A549 (cell line): ENCODE measurements at regions not wholly inside any gene's neighbourhood (a gene's known extent, or its start where the extent isn't known, plus 50 kb on each side); places are given as distances from the start of the nearest gene placed in this dataset.

ENCODE experiments used
- CTCF ChIP-seq: fragments of >200 bp; sonication (Bioruptor Twin); formaldehyde crosslinking; IDR thresholded peaks from 3 replicates; pipeline ENCODE4 v1.5.1; 2016
- EP300 ChIP-seq, 2 experiments: fragments of >200 bp; sonication (Bioruptor Twin); formaldehyde crosslinking; IDR thresholded peaks; 2 replicates in 1 of 2; 3 replicates in 1 of 2; pipeline ENCODE4 v1.6.1; 2016 to 2017
- ESRRA ChIP-seq: fragments of 150-350 bp; IDR thresholded peaks from 2 replicates; pipeline ENCODE4 v1.6.1; 2014; ENCODE audit warnings: mild to moderate bottlenecking, low read length, borderline replicate concordance
- JUNB ChIP-seq: fragments of >200 bp; sonication (Bioruptor Twin); formaldehyde crosslinking; IDR thresholded peaks from 2 replicates; pipeline ENCODE4 v1.6.1; 2016
- KDM5A ChIP-seq: fragments of 200-600 bp; sonication (generic); IDR thresholded peaks from 2 replicates; pipeline ENCODE4 v1.6.1; 2016; ENCODE audit warnings: antibody characterized with exemption, mild to moderate bottlenecking
- MAFK ChIP-seq: fragments of 450-650 bp; IDR thresholded peaks from 2 replicates; pipeline ENCODE4 v1.6.1; 2014; ENCODE audit not compliant: partially characterized antibody
- POLR2A ChIP-seq: IDR thresholded peaks from 2 replicates; pipeline ENCODE4 v1.6.1; 2012; ENCODE audit warnings: mild to moderate bottlenecking, low read length
- RFX5 ChIP-seq: fragments of 450-650 bp; IDR thresholded peaks from 2 replicates; pipeline ENCODE4 v1.7.1; 2014; ENCODE audit warnings: antibody characterized with exemption, mild to moderate bottlenecking, moderate library complexity
- SMC3 ChIP-seq: fragments of >200 bp; sonication (Bioruptor Twin); formaldehyde crosslinking; IDR thresholded peaks from 3 replicates; pipeline ENCODE4 v1.6.1; 2018; ENCODE audit warnings: inconsistent platforms
- ZSCAN20 ChIP-seq: fragments of 250-450 bp; sonication (Bioruptor Pico); IDR thresholded peaks from 2 replicates; pipeline ENCODE4 v1.8.0; 2022; ENCODE audit warnings: mild to moderate bottlenecking, moderate library complexity
- TF ChIP-seq, protein P1 (sequence below): IDR thresholded peaks from 2 replicates; pipeline ENCODE4 v1.6.1; 2012
- TF ChIP-seq, protein P2 (sequence below): fragments of 250-450 bp; sonication (Bioruptor Pico); IDR thresholded peaks from 2 replicates; pipeline ENCODE4 v1.5.0; 2021; ENCODE audit warnings: mild to moderate bottlenecking, moderate library complexity, borderline replicate concordance

GRCh38 chr12:25855716-25856115, 102.8 kb upstream of the RASSF8 start:
- TF ChIP-seq CTCF, result no peak
- no peak for TF ChIP-seq POLR2A
- no peak for TF ChIP-seq EP300 (IDR thresholded peaks at IDR 0.05)
- no peak for TF ChIP-seq RFX5
- no peak for TF ChIP-seq MAFK
- TF ChIP-seq, protein P1, sequence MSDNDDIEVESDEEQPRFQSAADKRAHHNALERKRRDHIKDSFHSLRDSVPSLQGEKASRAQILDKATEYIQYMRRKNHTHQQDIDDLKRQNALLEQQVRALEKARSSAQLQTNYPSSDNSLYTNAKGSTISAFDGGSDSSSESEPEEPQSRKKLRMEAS, result no peak
- TF ChIP-seq SMC3, result no peak
- no peak for TF ChIP-seq JUNB
- TF ChIP-seq ESRRA, result no peak
- TF ChIP-seq KDM5A, result no peak
- TF ChIP-seq, protein P2, sequence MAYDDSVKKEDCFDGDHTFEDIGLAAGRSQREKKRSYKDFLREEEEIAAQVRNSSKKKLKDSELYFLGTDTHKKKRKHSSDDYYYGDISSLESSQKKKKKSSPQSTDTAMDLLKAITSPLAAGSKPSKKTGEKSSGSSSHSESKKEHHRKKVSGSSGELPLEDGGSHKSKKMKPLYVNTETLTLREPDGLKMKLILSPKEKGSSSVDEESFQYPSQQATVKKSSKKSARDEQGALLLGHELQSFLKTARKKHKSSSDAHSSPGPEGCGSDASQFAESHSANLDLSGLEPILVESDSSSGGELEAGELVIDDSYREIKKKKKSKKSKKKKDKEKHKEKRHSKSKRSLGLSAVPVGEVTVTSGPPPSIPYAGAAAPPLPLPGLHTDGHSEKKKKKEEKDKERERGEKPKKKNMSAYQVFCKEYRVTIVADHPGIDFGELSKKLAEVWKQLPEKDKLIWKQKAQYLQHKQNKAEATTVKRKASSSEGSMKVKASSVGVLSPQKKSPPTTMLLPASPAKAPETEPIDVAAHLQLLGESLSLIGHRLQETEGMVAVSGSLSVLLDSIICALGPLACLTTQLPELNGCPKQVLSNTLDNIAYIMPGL (CRISPR knock-in tag), result no peak
- no peak for TF ChIP-seq ZSCAN20 (CRISPR knock-in tag)
